Naive thymus-derived CD8-positive, alpha-beta T cell (primary cell): ENCODE measurements at regions not wholly inside any gene's neighbourhood (a gene's known extent, or its start where the extent isn't known, plus 50 kb on each side); places are given as distances from the start of the nearest gene placed in this dataset.
"Not testable (repeated sequence)": the region's sequence is repeated elsewhere in the genome, so short reads cannot be mapped to it uniquely, and the experiment has no call there.

Experiments
- ATAC-seq, 2 donors: fragments of 150-1000 bp; cut with Tn5 transposase in 1 of 2; sonication (Bioruptor Pico), chemical (Tn5 transposase) in 1 of 2; 1 replicate in 1 of 2; 2 replicates in 1 of 2; pipeline ENCODE4 v1.10.0; 2021; ENCODE audit warnings: mild to moderate bottlenecking in 2 of 2, moderate library complexity in 2 of 2
- POLR2A ChIA-PET: fragments of 350-600 bp; sonication (Branson Sonifier 250); formaldehyde crosslinking; loops from one replicate; lab custom pipeline; 2021; ENCODE audit warnings: antibody characterized with exemption; lab: Charles Lee
- DNase-seq, 10 donors: peaks; one replicate each; pipeline versions ENCODE4 v3.0.0 to v3.0.0-alpha.2; 2020 to 2022
- H3K27ac Mint-ChIP-seq, 10 donors: one replicate each; pipeline ENCODE4 v1.8.0; 2020 to 2022; ENCODE audit warnings: mild to moderate bottlenecking in 10 of 10, mixed read lengths in 10 of 10, moderate library complexity in 4 of 10, inconsistent platforms in 1 of 10
- H3K27me3 Mint-ChIP-seq, 5 donors: one replicate each; pipeline ENCODE4 v1.8.0; 2021 to 2022; ENCODE audit warnings: mixed read lengths in 5 of 5
- H3K36me3 Mint-ChIP-seq, 3 donors: one replicate each; pipeline ENCODE4 v1.8.0; 2020 to 2022; ENCODE audit warnings: mixed read lengths in 3 of 3, mild to moderate bottlenecking in 2 of 3, inconsistent platforms in 1 of 3
- H3K4me1 Mint-ChIP-seq, 4 donors: one replicate each; pipeline ENCODE4 v1.8.0; 2021 to 2022; ENCODE audit warnings: mixed read lengths in 4 of 4
- H3K4me3 Mint-ChIP-seq, 10 donors: one replicate each; pipeline ENCODE4 v1.8.0; 2020 to 2022; ENCODE audit warnings: mild to moderate bottlenecking in 10 of 10, mixed read lengths in 10 of 10, moderate library complexity in 6 of 10, inconsistent platforms in 1 of 10
- H3K9me3 Mint-ChIP-seq, 9 donors: one replicate each; pipeline ENCODE4 v1.8.0; 2020 to 2022; ENCODE audit warnings: mixed read lengths in 9 of 9, mild to moderate bottlenecking in 3 of 9, inconsistent platforms in 1 of 9, moderate library complexity in 1 of 9

- ATAC-seq (no peak), DNase-seq (no peak)
- Mint-ChIP-seq H3K4me3 (no peak overlapping the region), H3K9me3 (peaks cover 0 to 5% (median 0%) of the 10 kb centered on the region in 9 donors), H3K27me3 (peaks cover 13 to 31% (median 26%) of the 10 kb centered on the region in 5 donors), H3K36me3 (no peaks in the 10 kb centered on the region), H3K27ac (no peak overlapping the region), H3K4me1 (no peaks in the 10 kb centered on the region)
- POLR2A ChIA-PET: no interaction called here
Observed at GRCh38 chr11:44469412-44469811, 96.1 kb upstream of the CD82 start.

- Mint-ChIP-seq H3K4me1 (peaks cover 0 to 2% (median 0%) of the 10 kb centered on the region in 4 donors), H3K9me3 (peaks cover 0 to 3% (median 0%) of the 10 kb centered on the region in 9 donors), H3K36me3 (no peaks in the 10 kb centered on the region), H3K27me3 (peaks cover 24 to 45% (median 34%) of the 10 kb centered on the region in 5 donors), H3K4me3 (no peak overlapping the region), H3K27ac (no peak overlapping the region)
- ATAC-seq: no peak
- DNase-seq: no peak
- POLR2A ChIA-PET: no interaction called here
Observed at GRCh38 chr11:44470854-44471253, 94.6 kb upstream of the CD82 start.

- peaks cover 0 to 2% (median 0%) of the 10 kb centered on the region in 4 donors for H3K4me1 Mint-ChIP-seq
- H3K36me3 Mint-ChIP-seq: no peaks in the 10 kb centered on the region
- peaks cover 29 to 46% (median 36%) of the 10 kb centered on the region in 5 donors for H3K27me3 Mint-ChIP-seq
- POLR2A ChIA-PET: no interaction called here
- H3K27ac Mint-ChIP-seq: no peak overlapping the region
- peaks cover 0 to 6% (median 0%) of the 10 kb centered on the region in 9 donors for H3K9me3 Mint-ChIP-seq
- ATAC-seq (no peak), DNase-seq (no peak)
- no peak overlapping the region for H3K4me3 Mint-ChIP-seq
Observed at GRCh38 chr11:44471603-44472002, 93.9 kb upstream of the CD82 start.

- DNase-seq: no peak
- Mint-ChIP-seq H3K4me1 (peaks cover 0 to 2% (median 0%) of the 10 kb centered on the region in 4 donors), H3K36me3 (no peaks in the 10 kb centered on the region), H3K27ac (no peak overlapping the region), H3K4me3 (no peak overlapping the region), H3K27me3 (peaks cover 27 to 45% (median 34%) of the 10 kb centered on the region in 5 donors), H3K9me3 (peaks cover 0 to 8% (median 0%) of the 10 kb centered on the region in 9 donors)
- POLR2A ChIA-PET: no interaction called here
- no peak for ATAC-seq
Observed at GRCh38 chr11:44472916-44473315, 92.5 kb upstream of the CD82 start.

GRCh38 chr11:44474702-44475101 lies 90.8 kb upstream of the CD82 start:
- ATAC-seq: no peak
- Mint-ChIP-seq H3K4me3 (no peak overlapping the region), H3K27ac (no peak overlapping the region), H3K36me3 (no peaks in the 10 kb centered on the region), H3K27me3 (peaks cover 22 to 41% (median 31%) of the 10 kb centered on the region in 5 donors), H3K4me1 (peaks cover 0 to 2% (median 0%) of the 10 kb centered on the region in 4 donors), H3K9me3 (peaks cover 0 to 11% (median 0%) of the 10 kb centered on the region in 9 donors)
- no peak for DNase-seq
- POLR2A ChIA-PET: no interaction called here

- H3K9me3 Mint-ChIP-seq: peaks cover 0 to 11% (median 0%) of the 10 kb centered on the region in 9 donors
Observed at GRCh38 chr11:44475114-44475686, 90.3 kb upstream of the CD82 start.

GRCh38 chr11:44482338-44482737 lies 83.1 kb upstream of the CD82 start:
- Mint-ChIP-seq H3K9me3 (peaks cover 0 to 16% (median 11%) of the 10 kb centered on the region in 9 donors), H3K27me3 (peaks cover 0 to 14% (median 3%) of the 10 kb centered on the region in 5 donors)
- H3K36me3 Mint-ChIP-seq, ATAC-seq, H3K27ac Mint-ChIP-seq, H3K4me1 Mint-ChIP-seq, H3K4me3 Mint-ChIP-seq, DNase-seq, POLR2A ChIA-PET: not testable (repeated sequence)

More at GRCh38 chr11:44475114-44475686, 90.3 kb upstream of the CD82 start:
- DNase-seq: no peak
- ATAC-seq: no peak
- Mint-ChIP-seq H3K36me3 (no peaks in the 10 kb centered on the region), H3K27me3 (peaks cover 18 to 36% (median 28%) of the 10 kb centered on the region in 5 donors), H3K4me3 (no peak overlapping the region), H3K4me1 (peaks cover 0 to 2% (median 0%) of the 10 kb centered on the region in 4 donors), H3K27ac (no peak overlapping the region)
- POLR2A ChIA-PET: no interaction called here

- POLR2A ChIA-PET: no interaction called here
- Mint-ChIP-seq H3K9me3 (peaks cover 0 to 16% (median 11%) of the 10 kb centered on the region in 9 donors), H3K4me3 (no peak overlapping the region), H3K36me3 (peaks cover 0 to 10% (median 0%) of the 10 kb centered on the region in 3 donors), H3K27ac (no peak overlapping the region), H3K27me3 (peaks cover 0 to 14% (median 5%) of the 10 kb centered on the region in 5 donors), H3K4me1 (no peaks in the 10 kb centered on the region)
- ATAC-seq (no peak), DNase-seq (no peak)
Observed at GRCh38 chr11:44483919-44484610, 81.4 kb upstream of the CD82 start.

GRCh38 chr11:44488165-44488965 lies 77.1 kb upstream of the CD82 start:
- Mint-ChIP-seq H3K27me3 (peaks cover 4 to 22% (median 11%) of the 10 kb centered on the region in 5 donors), H3K4me3 (no peak overlapping the region), H3K36me3 (peaks cover 0 to 10% (median 0%) of the 10 kb centered on the region in 3 donors), H3K27ac (no peak overlapping the region), H3K9me3 (peaks cover 0 to 16% (median 11%) of the 10 kb centered on the region in 9 donors), H3K4me1 (no peaks in the 10 kb centered on the region)
- ATAC-seq: no peak
- POLR2A ChIA-PET: no interaction called here
- DNase-seq: no peak

GRCh38 chr11:44493383-44493782 lies 72.1 kb upstream of the CD82 start:
- peaks cover 9 to 24% (median 11%) of the 10 kb centered on the region in 5 donors for H3K27me3 Mint-ChIP-seq
- no peaks in the 10 kb centered on the region for H3K4me1 Mint-ChIP-seq
- H3K36me3 Mint-ChIP-seq: no peaks in the 10 kb centered on the region
- H3K4me3 Mint-ChIP-seq: no peak overlapping the region
- ATAC-seq: no peak
- no peak for DNase-seq
- peaks cover 0 to 2% (median 0%) of the 10 kb centered on the region in 9 donors for H3K9me3 Mint-ChIP-seq
- no peak overlapping the region for H3K27ac Mint-ChIP-seq
- POLR2A ChIA-PET: no interaction called here

GRCh38 chr11:44493930-44494329 lies 71.5 kb upstream of the CD82 start:
- DNase-seq (no peak), ATAC-seq (no peak)
- H3K4me3 Mint-ChIP-seq: no peak overlapping the region
- POLR2A ChIA-PET: no interaction called here
- peaks cover 9 to 23% (median 9%) of the 10 kb centered on the region in 5 donors for H3K27me3 Mint-ChIP-seq
- no peaks in the 10 kb centered on the region for H3K4me1 Mint-ChIP-seq
- no peaks in the 10 kb centered on the region for H3K36me3 Mint-ChIP-seq
- no peak overlapping the region for H3K27ac Mint-ChIP-seq
- H3K9me3 Mint-ChIP-seq: peaks cover 0 to 2% (median 0%) of the 10 kb centered on the region in 9 donors

- no peak overlapping the region for H3K4me3 Mint-ChIP-seq
- peaks cover 9 to 15% (median 9%) of the 10 kb centered on the region in 5 donors for H3K27me3 Mint-ChIP-seq
- H3K27ac Mint-ChIP-seq: no peak overlapping the region
- H3K36me3 Mint-ChIP-seq: no peaks in the 10 kb centered on the region
- ATAC-seq: no peak
- POLR2A ChIA-PET: no interaction called here
- H3K9me3 Mint-ChIP-seq: peaks cover 0 to 2% (median 0%) of the 10 kb centered on the region in 9 donors
- no peaks in the 10 kb centered on the region for H3K4me1 Mint-ChIP-seq
- DNase-seq: no peak
Observed at GRCh38 chr11:44494785-44495184, 70.7 kb upstream of the CD82 start.
